GM19238 (cell line): ENCODE measurements at regions not wholly inside any gene's neighbourhood (a gene's known extent, or its start where the extent isn't known, plus 50 kb on each side); places are given as distances from the start of the nearest gene placed in this dataset.

Source experiments
- DNase-seq: peaks from one replicate; pipeline ENCODE4 v3.0.0; 2011; ENCODE audit warnings: low spot score; ENCODE audit not compliant: insufficient read length

GRCh38 chrX:20437683-20438082, 171.0 kb upstream of the RPS6KA3 start:
- DNase-seq = no peak

- DNase-seq = no peak
These were observed 169.2 kb upstream of the RPS6KA3 start for GRCh38 chrX:20435913-20436312.

GRCh38 chrX:20434986-20435385, 168.3 kb upstream of the RPS6KA3 start:
- no peak for DNase-seq

GRCh38 chrX:20433388-20433775, 166.7 kb upstream of the RPS6KA3 start:
- no peak for DNase-seq

- DNase-seq = no peak
These were observed 166.2 kb upstream of the RPS6KA3 start for GRCh38 chrX:20432746-20433387.

- no peak for DNase-seq
These were observed 165.3 kb upstream of the RPS6KA3 start for GRCh38 chrX:20432048-20432447.

GRCh38 chrX:20431486-20431885, 164.8 kb upstream of the RPS6KA3 start:
- no peak for DNase-seq

- no peak for DNase-seq
These were observed 160.6 kb upstream of the RPS6KA3 start for GRCh38 chrX:20427173-20427770.

- DNase-seq = no peak
These were observed 155.0 kb upstream of the RPS6KA3 start for GRCh38 chrX:20421697-20422096.

GRCh38 chrX:20421275-20421674, 154.6 kb upstream of the RPS6KA3 start:
- DNase-seq = no peak

GRCh38 chrX:20420058-20420457, 153.3 kb upstream of the RPS6KA3 start:
- DNase-seq = no peak

GRCh38 chrX:20418379-20419150, 151.9 kb upstream of the RPS6KA3 start:
- no peak for DNase-seq

- DNase-seq = no peak
These were observed 148.2 kb upstream of the RPS6KA3 start for GRCh38 chrX:20414762-20415445.

GRCh38 chrX:20414066-20414465, 147.4 kb upstream of the RPS6KA3 start:
- DNase-seq = no peak

GRCh38 chrX:20412871-20413486, 146.3 kb upstream of the RPS6KA3 start:
- peak; percentile 18 for DNase-seq

GRCh38 chrX:20410540-20410939, 143.8 kb upstream of the RPS6KA3 start:
- DNase-seq = no peak

- DNase-seq = no peak
These were observed 143.3 kb upstream of the RPS6KA3 start for GRCh38 chrX:20409991-20410390.

- DNase-seq = no peak
These were observed 136.2 kb upstream of the RPS6KA3 start for GRCh38 chrX:20402956-20403355.

- DNase-seq = no peak
These were observed 133.2 kb upstream of the RPS6KA3 start for GRCh38 chrX:20399728-20400414.

- no peak for DNase-seq
These were observed 130.9 kb upstream of the RPS6KA3 start for GRCh38 chrX:20397587-20397986.

- DNase-seq = no peak
These were observed 127.7 kb upstream of the RPS6KA3 start for GRCh38 chrX:20394451-20394850.
